Keratinocyte (primary cell): ENCODE measurements at regions not wholly inside any gene's neighbourhood (a gene's known extent, or its start where the extent isn't known, plus 50 kb on each side); places are given as distances from the start of the nearest gene placed in this dataset.

Experiments used
- DNase-seq: peaks from one replicate; pipeline ENCODE4 v3.0.0-alpha.2; 2011; ENCODE audit warnings: low read depth, missing footprints, low spot score
- FAIRE-seq: peaks from 2 replicates; lab custom pipeline; 2011; peaks lifted over from hg19 to GRCh38; lab: Jason Lieb, UNC
- H2AFZ ChIP-seq: 2 replicates; pipeline ENCODE4 v1.6.0; 2012; ENCODE audit warnings: low read length, control low read depth, inconsistent platforms; ENCODE audit not compliant: control insufficient read depth
- H3K27ac ChIP-seq: 2 replicates; pipeline ENCODE4 v1.5.1; 2011; ENCODE audit warnings: low read length; ENCODE audit not compliant: control insufficient read depth, insufficient read depth
- H3K27me3 ChIP-seq: 3 replicates; pipeline ENCODE4 v1.6.0; 2011; ENCODE audit warnings: low read length; ENCODE audit not compliant: control insufficient read depth, insufficient read depth; ENCODE audit errors: extremely low read depth
- H3K36me3 ChIP-seq, 2 experiments: 2 replicates in 1 of 2; 3 replicates in 1 of 2; pipeline ENCODE4 v1.5.1; 2011; ENCODE audit warnings: low read length in 2 of 2, mild to moderate bottlenecking in 1 of 2; ENCODE audit not compliant: control insufficient read depth in 2 of 2, insufficient read depth in 2 of 2; ENCODE audit errors: extremely low read depth in 1 of 2
- H3K4me1 ChIP-seq: 3 replicates; pipeline ENCODE4 v1.5.1; 2011; ENCODE audit warnings: low read length; ENCODE audit not compliant: control insufficient read depth, insufficient read depth; ENCODE audit errors: extremely low read depth
- H3K4me2 ChIP-seq: 3 replicates; pipeline ENCODE4 v1.6.0; 2011; ENCODE audit warnings: low read depth, low read length; ENCODE audit not compliant: control insufficient read depth, insufficient read depth; ENCODE audit errors: extremely low read depth
- H3K4me3 ChIP-seq, 3 experiments: fragments of 200-600 bp in 1 of 3; sonication (generic) in 1 of 3; 2 replicates in 2 of 3; 3 replicates in 1 of 3; pipeline ENCODE4 v1.5.1; 2011 to 2016; ENCODE audit warnings: low read length in 3 of 3, mild to moderate bottlenecking in 3 of 3, control low read depth in 2 of 3, inconsistent platforms in 1 of 3, low read depth in 1 of 3, mixed read lengths in 1 of 3, mixed run types in 1 of 3, moderate library complexity in 1 of 3; ENCODE audit not compliant: control insufficient read depth in 2 of 3, insufficient read depth in 2 of 3; ENCODE audit errors: extremely low read depth in 1 of 3
- H3K79me2 ChIP-seq: 2 replicates; pipeline ENCODE4 v1.6.0; 2012; ENCODE audit warnings: low read length; ENCODE audit not compliant: control insufficient read depth, insufficient read depth
- H3K9ac ChIP-seq: 3 replicates; pipeline ENCODE4 v1.6.0; 2011; ENCODE audit warnings: low read length; ENCODE audit not compliant: control insufficient read depth, insufficient read depth; ENCODE audit errors: extremely low read depth
- H3K9me1 ChIP-seq: 3 replicates; pipeline ENCODE4 v1.6.0; 2011; ENCODE audit warnings: low read length; ENCODE audit not compliant: control insufficient read depth, insufficient read depth; ENCODE audit errors: extremely low read depth
- H3K9me3 ChIP-seq: 2 replicates; pipeline ENCODE4 v1.5.1; 2012; ENCODE audit warnings: low read depth, low read length; ENCODE audit not compliant: control insufficient read depth
- H4K20me1 ChIP-seq: 3 replicates; pipeline ENCODE4 v1.6.0; 2011; ENCODE audit warnings: low read length; ENCODE audit not compliant: control insufficient read depth, insufficient read depth; ENCODE audit errors: extremely low read depth
- EZH2 ChIP-seq: IDR thresholded peaks from one replicate; pipeline ENCODE4 v1.6.1; 2012; ENCODE audit warnings: inconsistent platforms, mild to moderate bottlenecking, low read length, moderate library complexity
- dilution Hi-C: fragments of 300-500 bp; cut with MboI; formaldehyde crosslinking; loops from one replicate; pipeline ENCODE4 v1.7.0; 2020; ENCODE audit warnings: low sequenced_read_pairs; ENCODE audit not compliant: extremely low pct_ligation_motif_present
- TF ChIP-seq, protein P1 (sequence below), 3 experiments: IDR thresholded peaks in 1 of 3; conservative IDR thresholded peaks in 1 of 3; optimal IDR thresholded peaks in 1 of 3; 2 replicates in 2 of 3; 3 replicates in 1 of 3; pipeline versions ENCODE3 to v1.5.1; 2011; ENCODE audit warnings: low read length in 3 of 3, mild to moderate bottlenecking in 3 of 3, moderate library complexity in 2 of 3, control low read depth in 1 of 3, inconsistent platforms in 1 of 3; ENCODE audit not compliant: insufficient read depth in 2 of 3; ENCODE audit errors: extremely low read depth in 1 of 3

DNA sequence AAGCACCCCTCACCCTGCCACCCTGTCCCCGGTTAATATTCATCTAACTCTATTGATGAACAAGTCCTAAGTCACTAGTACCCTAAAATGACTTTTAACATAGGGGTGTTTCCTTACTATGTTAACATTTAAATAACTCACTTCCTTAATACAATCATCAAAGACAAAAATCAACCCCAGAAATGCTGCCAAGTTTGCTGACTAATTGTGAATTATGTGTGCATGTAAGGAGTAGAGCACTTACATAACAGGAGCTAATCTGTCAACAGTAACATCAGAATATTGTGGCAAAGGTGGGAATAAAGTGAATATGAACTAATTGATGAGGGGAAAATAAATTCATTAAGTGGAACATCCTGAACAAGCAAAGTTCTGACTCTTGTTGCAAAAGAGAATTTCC is 81.4 kb upstream of the ERBB4 start:
- H3K27ac ChIP-seq: peak overlapping the region; percentile 54
- H3K4me2 ChIP-seq: peak overlapping the region; percentile 33
- TF ChIP-seq, protein P1, sequence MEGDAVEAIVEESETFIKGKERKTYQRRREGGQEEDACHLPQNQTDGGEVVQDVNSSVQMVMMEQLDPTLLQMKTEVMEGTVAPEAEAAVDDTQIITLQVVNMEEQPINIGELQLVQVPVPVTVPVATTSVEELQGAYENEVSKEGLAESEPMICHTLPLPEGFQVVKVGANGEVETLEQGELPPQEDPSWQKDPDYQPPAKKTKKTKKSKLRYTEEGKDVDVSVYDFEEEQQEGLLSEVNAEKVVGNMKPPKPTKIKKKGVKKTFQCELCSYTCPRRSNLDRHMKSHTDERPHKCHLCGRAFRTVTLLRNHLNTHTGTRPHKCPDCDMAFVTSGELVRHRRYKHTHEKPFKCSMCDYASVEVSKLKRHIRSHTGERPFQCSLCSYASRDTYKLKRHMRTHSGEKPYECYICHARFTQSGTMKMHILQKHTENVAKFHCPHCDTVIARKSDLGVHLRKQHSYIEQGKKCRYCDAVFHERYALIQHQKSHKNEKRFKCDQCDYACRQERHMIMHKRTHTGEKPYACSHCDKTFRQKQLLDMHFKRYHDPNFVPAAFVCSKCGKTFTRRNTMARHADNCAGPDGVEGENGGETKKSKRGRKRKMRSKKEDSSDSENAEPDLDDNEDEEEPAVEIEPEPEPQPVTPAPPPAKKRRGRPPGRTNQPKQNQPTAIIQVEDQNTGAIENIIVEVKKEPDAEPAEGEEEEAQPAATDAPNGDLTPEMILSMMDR (optimal IDR thresholded peaks at IDR 0.05 in 1 of 3, IDR thresholded peaks at IDR 0.05 in 1 of 3, conservative IDR thresholded peaks at IDR 0.05 in 1 of 3; ENCODE audit: extremely low read depth in 1 of 3, insufficient read depth in 2 of 3, low read length in 3 of 3): no peak
- TF ChIP-seq EZH2: no peak
- H3K4me1 ChIP-seq: peaks cover 28% of the 10 kb centered on the region
- H3K9ac ChIP-seq: no peak overlapping the region
- H3K27me3 ChIP-seq: no peaks in the 10 kb centered on the region
- no peaks in the 10 kb centered on the region for H4K20me1 ChIP-seq
- no peak overlapping the region for H3K4me3 ChIP-seq
- peak; percentile 75 for DNase-seq
- H3K79me2 ChIP-seq: no peaks in the 10 kb centered on the region
- H3K9me3 ChIP-seq: no peaks in the 10 kb centered on the region
- H3K9me1 ChIP-seq: no peaks in the 10 kb centered on the region
- H2AFZ ChIP-seq: no peak overlapping the region
- no peaks in the 10 kb centered on the region for H3K36me3 ChIP-seq
- FAIRE-seq: peak; percentile 81
- dilution Hi-C loops: no loop called here

DNA sequence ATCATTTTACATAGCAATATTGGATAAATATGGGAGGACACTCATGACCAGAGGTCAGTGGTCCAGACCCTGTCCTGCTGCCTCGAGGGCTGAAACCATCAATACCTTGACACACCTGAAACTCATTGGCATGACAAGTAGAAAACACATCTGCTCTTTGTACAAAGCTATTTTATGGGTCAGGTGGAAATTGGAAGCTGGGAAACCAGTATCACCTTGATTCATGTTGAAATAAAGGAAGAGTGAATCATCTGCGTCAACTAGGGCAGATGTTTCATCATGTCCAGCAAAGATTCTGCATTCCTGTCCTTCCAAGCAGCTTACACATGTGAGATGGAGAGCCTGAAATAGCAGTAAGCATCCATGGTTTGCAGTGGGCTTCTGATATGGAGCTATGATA is 80.0 kb upstream of the ERBB4 start:
- FAIRE-seq: peak; percentile 99

More for the DNA sequence above, 80.0 kb upstream of the ERBB4 start:
- peak overlapping the region; percentile 74 for H3K27ac ChIP-seq
- no peak overlapping the region for H3K9ac ChIP-seq
- H3K4me2 ChIP-seq: peak overlapping the region; percentile 49
- H3K27me3 ChIP-seq: no peaks in the 10 kb centered on the region
- no peak overlapping the region for H3K4me3 ChIP-seq
- H3K9me1 ChIP-seq: no peaks in the 10 kb centered on the region
- H3K4me1 ChIP-seq: peaks cover 28% of the 10 kb centered on the region
- no peaks in the 10 kb centered on the region for H3K79me2 ChIP-seq
- H3K9me3 ChIP-seq: no peaks in the 10 kb centered on the region
- TF ChIP-seq, protein P1 (optimal IDR thresholded peaks at IDR 0.05 in 1 of 3, IDR thresholded peaks at IDR 0.05 in 1 of 3, conservative IDR thresholded peaks at IDR 0.05 in 1 of 3; ENCODE audit: extremely low read depth in 1 of 3, insufficient read depth in 2 of 3, low read length in 3 of 3): no peak
- TF ChIP-seq EZH2: no peak
- H2AFZ ChIP-seq: no peak overlapping the region
- peak; percentile 70 for DNase-seq
- H4K20me1 ChIP-seq: no peaks in the 10 kb centered on the region
- dilution Hi-C loops: no loop called here
- H3K36me3 ChIP-seq: no peaks in the 10 kb centered on the region
